Peyer's patch (tissue), 4 donors: ENCODE measurements at regions not wholly inside any gene's neighbourhood (a gene's known extent, or its start where the extent isn't known, plus 50 kb on each side); places are given as distances from the start of the nearest gene placed in this dataset.

Source experiments
- POLR2A ChIP-seq, 2 donors: fragments of 450-650 bp; IDR thresholded peaks; one replicate each; pipeline ENCODE4 v1.5.1; 2017; ENCODE audit warnings: antibody characterized with exemption in 2 of 2, mild to moderate bottlenecking in 2 of 2, moderate library complexity in 2 of 2
- TF ChIP-seq, protein P1 (sequence below), 6 experiments: fragments of 450-650 bp in 4 of 6; fragments of 200-600 bp in 2 of 6; sonication (generic) in 1 of 6; IDR thresholded peaks; one replicate each; pipeline ENCODE4 v1.5.1; 2017 to 2019; ENCODE audit warnings: antibody characterized with exemption in 6 of 6, mild to moderate bottlenecking in 3 of 6, moderate library complexity in 1 of 6

DNA sequence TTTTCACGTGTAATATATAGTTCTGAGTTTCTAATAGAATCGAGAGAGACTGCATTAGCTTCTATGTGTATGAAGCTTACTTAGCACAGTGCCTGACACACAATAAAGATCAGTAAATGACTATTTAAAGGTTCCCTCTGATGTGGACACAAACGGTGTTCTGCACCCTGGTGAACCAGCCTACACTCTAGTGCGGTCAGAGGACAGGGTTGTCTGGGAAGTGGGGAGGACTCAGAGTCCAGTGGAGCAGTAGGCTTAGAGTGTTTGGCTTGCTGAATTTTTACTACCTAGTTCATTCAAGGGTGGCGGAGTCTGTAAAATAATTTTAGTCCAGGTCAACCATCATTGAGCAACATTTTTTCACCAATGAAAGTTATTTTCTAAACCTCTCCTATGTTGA is 77.8 kb downstream of the DIPK2A start:
- TF ChIP-seq, protein P1, sequence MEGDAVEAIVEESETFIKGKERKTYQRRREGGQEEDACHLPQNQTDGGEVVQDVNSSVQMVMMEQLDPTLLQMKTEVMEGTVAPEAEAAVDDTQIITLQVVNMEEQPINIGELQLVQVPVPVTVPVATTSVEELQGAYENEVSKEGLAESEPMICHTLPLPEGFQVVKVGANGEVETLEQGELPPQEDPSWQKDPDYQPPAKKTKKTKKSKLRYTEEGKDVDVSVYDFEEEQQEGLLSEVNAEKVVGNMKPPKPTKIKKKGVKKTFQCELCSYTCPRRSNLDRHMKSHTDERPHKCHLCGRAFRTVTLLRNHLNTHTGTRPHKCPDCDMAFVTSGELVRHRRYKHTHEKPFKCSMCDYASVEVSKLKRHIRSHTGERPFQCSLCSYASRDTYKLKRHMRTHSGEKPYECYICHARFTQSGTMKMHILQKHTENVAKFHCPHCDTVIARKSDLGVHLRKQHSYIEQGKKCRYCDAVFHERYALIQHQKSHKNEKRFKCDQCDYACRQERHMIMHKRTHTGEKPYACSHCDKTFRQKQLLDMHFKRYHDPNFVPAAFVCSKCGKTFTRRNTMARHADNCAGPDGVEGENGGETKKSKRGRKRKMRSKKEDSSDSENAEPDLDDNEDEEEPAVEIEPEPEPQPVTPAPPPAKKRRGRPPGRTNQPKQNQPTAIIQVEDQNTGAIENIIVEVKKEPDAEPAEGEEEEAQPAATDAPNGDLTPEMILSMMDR (IDR thresholded peaks at IDR 0.05): no peak
- no peak for TF ChIP-seq POLR2A (IDR thresholded peaks at IDR 0.05)
